Erythroblast (primary cell): ENCODE measurements at regions not wholly inside any gene's neighbourhood (a gene's known extent, or its start where the extent isn't known, plus 50 kb on each side); places are given as distances from the start of the nearest gene placed in this dataset.

Source experiments
- GATA1 ChIP-seq: IDR thresholded peaks from 2 replicates; pipeline ENCODE4 v1.6.1; 2011; ENCODE audit warnings: low read depth, mild to moderate bottlenecking, control low read depth, low read length, moderate library complexity
- POLR2A ChIP-seq: IDR thresholded peaks from 2 replicates; pipeline ENCODE4 v1.6.1; 2011; ENCODE audit warnings: mild to moderate bottlenecking, low read length

GRCh38 chr3:56869157-56869889 is 67.6 kb upstream of the ARHGEF3 start:
- TF ChIP-seq POLR2A = no peak
- TF ChIP-seq GATA1 = no peak
